ENCODE measurements at regions not wholly inside any gene's neighbourhood (a gene's known extent, or its start where the extent isn't known, plus 50 kb on each side); places are given as distances from the start of the nearest gene placed in this dataset.

DNA sequence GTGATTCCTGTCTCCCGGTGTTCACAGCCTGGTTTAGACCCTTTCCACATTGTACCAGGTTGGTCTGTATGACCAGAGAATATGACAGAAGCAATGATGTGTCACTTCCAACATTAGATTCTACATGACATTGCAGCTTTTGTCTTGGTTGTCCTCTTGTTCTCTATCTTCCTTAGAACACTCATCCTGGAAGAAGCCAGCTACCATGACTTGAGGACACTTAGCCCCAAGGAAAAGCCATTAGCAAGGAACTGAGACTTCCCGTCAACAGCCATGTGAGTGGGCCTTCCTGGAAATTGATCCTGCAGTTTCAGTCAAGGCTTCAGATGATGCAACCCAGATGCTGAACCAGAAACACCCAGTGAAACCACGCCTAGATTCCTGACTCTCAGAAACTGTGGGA is 143.3 kb downstream of the MREG start:
- Mint-ChIP-seq H3K27ac (no peak overlapping the region), H3K27me3 (ENCODE audit: low read depth, poor library complexity) (peaks cover 12% of the 10 kb centered on the region), H3K4me1 (peaks cover 42% of the 10 kb centered on the region), H3K36me3 (ENCODE audit: low read depth) (peaks cover 4% of the 10 kb centered on the region), H3K4me3 (no peak overlapping the region), H3K9me3 (peaks cover 12% of the 10 kb centered on the region)
- TF ChIP-seq, protein P1, sequence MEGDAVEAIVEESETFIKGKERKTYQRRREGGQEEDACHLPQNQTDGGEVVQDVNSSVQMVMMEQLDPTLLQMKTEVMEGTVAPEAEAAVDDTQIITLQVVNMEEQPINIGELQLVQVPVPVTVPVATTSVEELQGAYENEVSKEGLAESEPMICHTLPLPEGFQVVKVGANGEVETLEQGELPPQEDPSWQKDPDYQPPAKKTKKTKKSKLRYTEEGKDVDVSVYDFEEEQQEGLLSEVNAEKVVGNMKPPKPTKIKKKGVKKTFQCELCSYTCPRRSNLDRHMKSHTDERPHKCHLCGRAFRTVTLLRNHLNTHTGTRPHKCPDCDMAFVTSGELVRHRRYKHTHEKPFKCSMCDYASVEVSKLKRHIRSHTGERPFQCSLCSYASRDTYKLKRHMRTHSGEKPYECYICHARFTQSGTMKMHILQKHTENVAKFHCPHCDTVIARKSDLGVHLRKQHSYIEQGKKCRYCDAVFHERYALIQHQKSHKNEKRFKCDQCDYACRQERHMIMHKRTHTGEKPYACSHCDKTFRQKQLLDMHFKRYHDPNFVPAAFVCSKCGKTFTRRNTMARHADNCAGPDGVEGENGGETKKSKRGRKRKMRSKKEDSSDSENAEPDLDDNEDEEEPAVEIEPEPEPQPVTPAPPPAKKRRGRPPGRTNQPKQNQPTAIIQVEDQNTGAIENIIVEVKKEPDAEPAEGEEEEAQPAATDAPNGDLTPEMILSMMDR (IDR thresholded peaks at IDR 0.05): no peak
- no peak for DNase-seq

DNA sequence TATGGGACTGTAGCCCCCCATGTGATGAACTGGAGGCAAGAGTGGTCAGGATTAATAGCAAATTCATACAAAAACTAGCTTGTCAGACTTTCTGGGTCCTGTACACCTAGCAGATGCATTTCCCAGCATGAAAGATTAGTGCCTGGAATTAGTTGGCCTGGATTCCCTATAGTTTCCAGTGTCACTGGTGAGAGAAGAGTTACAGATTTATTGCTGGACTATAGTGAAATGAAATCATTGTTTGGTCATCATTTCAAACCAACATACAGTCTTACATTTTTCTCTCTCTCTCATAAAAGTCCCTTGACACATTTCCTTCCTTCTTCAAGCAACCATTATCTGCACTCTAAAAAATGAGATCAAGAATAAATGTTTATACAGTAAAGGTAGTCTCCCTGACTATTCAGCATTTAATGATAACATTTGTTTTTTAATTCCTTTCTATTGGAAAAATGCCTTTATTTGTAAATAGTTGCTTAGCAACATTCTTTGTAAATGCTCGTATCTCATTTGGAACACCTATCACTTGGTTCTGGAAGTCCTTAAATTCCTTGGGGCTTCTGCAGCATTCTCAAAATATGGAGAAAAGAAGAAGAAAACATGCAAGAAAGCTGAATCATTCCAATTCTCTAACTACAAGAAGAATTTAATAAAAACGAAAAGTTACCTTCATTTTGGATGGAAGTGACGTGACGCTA is 144.4 kb downstream of the MREG start:
- Mint-ChIP-seq H3K4me3 (no peak overlapping the region), H3K27me3 (ENCODE audit: low read depth, poor library complexity) (peaks cover 6% of the 10 kb centered on the region), H3K27ac (no peak overlapping the region), H3K4me1 (peaks cover 50% of the 10 kb centered on the region), H3K9me3 (peaks cover 12% of the 10 kb centered on the region), H3K36me3 (ENCODE audit: low read depth) (peaks cover 4% of the 10 kb centered on the region)
- DNase-seq: no peak
- TF ChIP-seq, protein P1 (IDR thresholded peaks at IDR 0.05): no peak

DNA sequence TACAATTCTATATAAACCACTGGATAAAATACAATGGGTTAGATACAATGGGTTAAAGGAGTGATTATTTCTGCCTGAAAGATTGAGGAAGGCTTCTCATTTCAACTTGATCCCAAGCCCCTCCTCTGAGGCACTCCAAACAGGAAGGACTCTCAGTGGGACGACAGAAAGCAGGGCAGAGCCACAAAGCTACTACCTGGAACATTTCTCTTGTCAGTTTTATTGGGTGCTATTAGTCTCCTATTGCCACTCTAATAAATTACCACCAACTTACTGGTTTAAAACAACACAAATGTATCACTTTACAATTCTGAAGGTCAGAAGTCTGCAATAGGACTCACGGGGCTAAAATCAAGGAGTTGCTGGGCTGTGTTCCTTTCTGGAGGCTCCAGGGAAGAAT is 146.7 kb downstream of the MREG start:
- Mint-ChIP-seq H3K27ac (peak overlapping the region; percentile 97), H3K36me3 (ENCODE audit: low read depth) (peaks cover 4% of the 10 kb centered on the region), H3K9me3 (peaks cover 9% of the 10 kb centered on the region), H3K4me1 (peaks cover 68% of the 10 kb centered on the region), H3K27me3 (ENCODE audit: low read depth, poor library complexity) (peaks cover 3% of the 10 kb centered on the region), H3K4me3 (peak overlapping the region; percentile 3)
- TF ChIP-seq, protein P1 (IDR thresholded peaks at IDR 0.05): no peak
- peak; percentile 21 for DNase-seq

DNA sequence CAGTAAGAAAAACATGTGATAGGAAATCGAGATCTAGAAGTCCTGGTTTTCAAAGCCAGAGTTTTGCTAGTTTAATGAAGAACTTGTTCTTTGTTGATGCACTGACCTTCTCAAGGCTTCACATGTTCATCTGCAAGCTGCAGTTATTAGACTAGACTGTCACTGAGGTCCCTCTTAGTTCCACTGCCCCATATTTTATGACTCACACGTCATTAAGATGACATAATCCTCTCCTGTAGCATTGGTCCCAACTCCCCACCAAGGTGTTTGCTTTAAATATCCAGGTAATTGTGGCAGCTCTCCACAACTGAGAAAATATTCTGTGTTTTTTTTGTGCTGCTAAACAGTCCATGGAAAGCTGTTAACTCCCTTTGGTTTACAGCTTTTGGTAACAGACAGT is 149.7 kb downstream of the MREG start:
- Mint-ChIP-seq H3K27me3 (ENCODE audit: low read depth, poor library complexity) (peaks cover 7% of the 10 kb centered on the region), H3K4me1 (peaks cover 68% of the 10 kb centered on the region), H3K4me3 (peak overlapping the region; percentile 41), H3K9me3 (peaks cover 9% of the 10 kb centered on the region), H3K36me3 (ENCODE audit: low read depth) (no peaks in the 10 kb centered on the region), H3K27ac (peak overlapping the region; percentile 73)
- DNase-seq: no peak
- TF ChIP-seq, protein P1 (IDR thresholded peaks at IDR 0.05): no peak

DNA sequence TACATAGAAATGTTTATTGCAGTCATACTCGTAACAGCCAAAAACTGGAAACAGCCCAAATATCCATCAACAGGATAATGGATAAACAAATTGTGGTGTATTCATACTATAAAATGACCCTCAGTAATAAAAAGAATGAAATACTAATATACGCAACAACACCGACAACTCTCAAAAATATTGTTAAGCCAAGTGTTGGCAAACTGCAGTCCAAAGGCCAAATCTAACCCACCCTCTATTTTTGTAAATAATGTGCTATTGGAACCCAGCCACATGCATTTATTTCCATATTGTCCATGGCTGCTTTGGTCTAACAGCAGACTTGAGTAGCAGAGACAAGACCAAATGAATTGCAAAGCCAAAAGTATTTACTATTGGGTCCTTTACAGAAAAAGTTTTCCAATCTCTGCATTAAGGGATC is 151.0 kb downstream of the MREG start:
- Mint-ChIP-seq H3K27ac (no peak overlapping the region), H3K27me3 (ENCODE audit: low read depth, poor library complexity) (peaks cover 7% of the 10 kb centered on the region), H3K9me3 (peaks cover 9% of the 10 kb centered on the region), H3K36me3 (ENCODE audit: low read depth) (no peaks in the 10 kb centered on the region), H3K4me3 (no peak overlapping the region), H3K4me1 (peaks cover 60% of the 10 kb centered on the region)
- TF ChIP-seq, protein P1 (IDR thresholded peaks at IDR 0.05): no peak
- DNase-seq: no peak

Data from nephron progenitor cell (in vitro differentiated cells).